ENCODE measurements at regions not wholly inside any gene's neighbourhood (a gene's known extent, or its start where the extent isn't known, plus 50 kb on each side); places are given as distances from the start of the nearest gene placed in this dataset.

- POLR2A ChIA-PET: interaction anchor here (0.6 kb wide), 1 partner anchor 361 kb away, joined by 3 read pairs; no protein-coding TSS in a partner anchor
- CTCF ChIA-PET (ENCODE audit: unreplicated experiment): no interaction called here
- DNase-seq (ENCODE audit: low spot score): no peak
- intact Hi-C loops (cut with micrococcal nuclease; ENCODE audit: unreplicated experiment): no loop called here
- Histone ChIP-seq H4K20me1 (ENCODE audit: insufficient read depth, low read length) (no peaks in the 10 kb centered on the region), H3K79me2 (ENCODE audit: insufficient read depth, low read depth, low read length) (no peaks in the 10 kb centered on the region), H3K4me1 (ENCODE audit: insufficient read depth, low read length, poor library complexity, severe bottlenecking) (no peaks in the 10 kb centered on the region), H3K9me3 (ENCODE audit: low read length) (0 out of 2 replicates have a peak, but pooled peaks cover 3% of the 10 kb centered on the region), H3K4me3 (ENCODE audit: low read depth, low read length, poor library complexity, severe bottlenecking) (no peak overlapping the region), H2AFZ (ENCODE audit: low read length) (no peak overlapping the region), H3K9me2 (ENCODE audit: insufficient read depth, low read length) (no peaks in the 10 kb centered on the region), H3K27ac (ENCODE audit: low read depth, low read length, poor library complexity, severe bottlenecking) (no peak overlapping the region), H3K36me3 (ENCODE audit: insufficient read depth, low read length) (no peaks in the 10 kb centered on the region), H3K4me2 (ENCODE audit: low read length) (no peak overlapping the region)
- no peak for TF ChIP-seq CTCF (conservative IDR thresholded peaks at IDR 0.05; ENCODE audit: low read length)
- TF ChIP-seq EZH2phosphoT487 (IDR thresholded peaks at IDR 0.05; ENCODE audit: borderline replicate concordance, low read depth, low read length): no peak
- no TSS peak for BruUV-seq (replicated peaks)
Observed at GRCh38 chr4:58871509-58871908, 1761.3 kb upstream of the IGFBP7 start.

- Histone ChIP-seq H3K79me2 (ENCODE audit: insufficient read depth, low read depth, low read length) (no peaks in the 10 kb centered on the region), H4K20me1 (ENCODE audit: insufficient read depth, low read length) (no peaks in the 10 kb centered on the region), H2AFZ (ENCODE audit: low read length) (no peak overlapping the region), H3K9me3 (ENCODE audit: low read length) (no peaks in the 10 kb centered on the region), H3K36me3 (ENCODE audit: insufficient read depth, low read length) (no peaks in the 10 kb centered on the region), H3K27ac (ENCODE audit: low read depth, low read length, poor library complexity, severe bottlenecking) (no peak overlapping the region), H3K4me3 (ENCODE audit: low read depth, low read length, poor library complexity, severe bottlenecking) (no peak overlapping the region), H3K4me2 (ENCODE audit: low read length) (no peak overlapping the region), H3K9me2 (ENCODE audit: insufficient read depth, low read length) (no peaks in the 10 kb centered on the region), H3K4me1 (ENCODE audit: insufficient read depth, low read length, poor library complexity, severe bottlenecking) (no peaks in the 10 kb centered on the region)
- no peak for TF ChIP-seq CTCF (conservative IDR thresholded peaks at IDR 0.05; ENCODE audit: low read length)
- TF ChIP-seq EZH2phosphoT487 (IDR thresholded peaks at IDR 0.05; ENCODE audit: borderline replicate concordance, low read depth, low read length): no peak
- BruUV-seq (replicated peaks): no TSS peak
- intact Hi-C loops (cut with micrococcal nuclease; ENCODE audit: unreplicated experiment): no loop called here
- ChIA-PET POLR2A (interaction anchor here (0.6 to 0.7 kb wide), 2 partner anchors 1415 to 1683 kb away, joined by 3 to 4 read pairs; no protein-coding TSS in a partner anchor), CTCF (ENCODE audit: unreplicated experiment) (no interaction called here)
- no peak for DNase-seq (ENCODE audit: low spot score)
Observed at GRCh38 chr4:58849026-58849425, 1738.8 kb upstream of the IGFBP7 start.

- no peaks in the 10 kb centered on the region for H3K36me3 ChIP-seq (ENCODE audit: insufficient read depth, low read length)
- H3K79me2 ChIP-seq (ENCODE audit: insufficient read depth, low read depth, low read length): no peaks in the 10 kb centered on the region
- TF ChIP-seq EZH2phosphoT487 (IDR thresholded peaks at IDR 0.05; ENCODE audit: borderline replicate concordance, low read depth, low read length) (no peak), CTCF (conservative IDR thresholded peaks at IDR 0.05; ENCODE audit: low read length) (no peak)
- H3K27ac ChIP-seq (ENCODE audit: low read depth, low read length, poor library complexity, severe bottlenecking): no peak overlapping the region
- no peak overlapping the region for H3K4me3 ChIP-seq (ENCODE audit: low read depth, low read length, poor library complexity, severe bottlenecking)
- H3K9me2 ChIP-seq (ENCODE audit: insufficient read depth, low read length): no peaks in the 10 kb centered on the region
- POLR2A ChIA-PET: interaction anchor here (0.6 kb wide), 1 partner anchor 35 kb away, joined by 4 read pairs; no protein-coding TSS in a partner anchor
- H4K20me1 ChIP-seq (ENCODE audit: insufficient read depth, low read length): no peaks in the 10 kb centered on the region
- BruUV-seq (replicated peaks): no TSS peak
- no peak overlapping the region for H2AFZ ChIP-seq (ENCODE audit: low read length)
- no peaks in the 10 kb centered on the region for H3K4me1 ChIP-seq (ENCODE audit: insufficient read depth, low read length, poor library complexity, severe bottlenecking)
- H3K9me3 ChIP-seq (ENCODE audit: low read length): no peaks in the 10 kb centered on the region
- H3K4me2 ChIP-seq (ENCODE audit: low read length): no peak overlapping the region
- no peak for DNase-seq (ENCODE audit: low spot score)
- intact Hi-C loops (cut with micrococcal nuclease; ENCODE audit: unreplicated experiment): no loop called here
- CTCF ChIA-PET (ENCODE audit: unreplicated experiment): no interaction called here
Observed at GRCh38 chr4:58843455-58843854, 1733.3 kb upstream of the IGFBP7 start.
